Gastrocnemius medialis (tissue), 4 donors: ENCODE measurements at regions not wholly inside any gene's neighbourhood (a gene's known extent, or its start where the extent isn't known, plus 50 kb on each side); places are given as distances from the start of the nearest gene placed in this dataset.

Experiments
- ATAC-seq, 2 donors: fragments of 150-250 bp; one replicate each; pipeline ENCODE4 v1.9.1; 2016
- DNase-seq, 2 donors: peaks; one replicate each; pipeline ENCODE4 v3.0.0-alpha.2; 2019
- H3K27ac ChIP-seq, 4 donors: fragments of 200-600 bp; sonication (generic); 1 replicate in 1 of 4; 2 replicates in 3 of 4; pipeline ENCODE4 v1.5.1; 2016 to 2018; ENCODE audit warnings: mild to moderate bottlenecking in 2 of 4, moderate library complexity in 1 of 4
- H3K27me3 ChIP-seq, 3 donors: fragments of 200-600 bp; sonication (generic) in 2 of 3; 1 replicate in 1 of 3; 2 replicates in 2 of 3; pipeline versions ENCODE4 v1.5.1 to v1.6.0; 2016 to 2019; ENCODE audit warnings: mild to moderate bottlenecking in 1 of 3, moderate library complexity in 1 of 3
- H3K36me3 ChIP-seq, 2 donors: fragments of 200-600 bp; sonication (generic) in 1 of 2; one replicate each; pipeline ENCODE4 v1.5.1; 2017 to 2018
- H3K4me1 ChIP-seq, 2 donors: fragments of 200-600 bp; sonication (generic) in 1 of 2; one replicate each; pipeline ENCODE4 v1.5.1; 2016 to 2017; ENCODE audit warnings: mild to moderate bottlenecking in 2 of 2
- H3K4me3 ChIP-seq, 4 donors: fragments of 200-600 bp; sonication (generic) in 3 of 4; 1 replicate in 1 of 4; 2 replicates in 3 of 4; pipeline ENCODE4 v1.5.1; 2016 to 2019; ENCODE audit warnings: mild to moderate bottlenecking in 2 of 4
- H3K9me3 ChIP-seq, 3 donors: fragments of 200-600 bp; sonication (generic) in 2 of 3; 1 replicate in 1 of 3; 2 replicates in 2 of 3; pipeline ENCODE4 v1.5.1; 2016 to 2019
- CTCF ChIP-seq, 5 experiments: fragments of 450-650 bp in 3 of 5; fragments of 200-600 bp in 2 of 5; sonication (generic) in 2 of 5; IDR thresholded peaks in 4 of 5; conservative IDR thresholded peaks in 1 of 5; 1 replicate in 4 of 5; 2 replicates in 1 of 5; pipeline ENCODE4 v1.5.1; 2016 to 2019; ENCODE audit warnings: antibody characterized with exemption in 5 of 5, mild to moderate bottlenecking in 3 of 5, moderate library complexity in 3 of 5
- POLR2A ChIP-seq, 2 donors: fragments of 450-650 bp; IDR thresholded peaks; one replicate each; pipeline ENCODE4 v1.6.1; 2017; ENCODE audit warnings: antibody characterized with exemption in 2 of 2, mild to moderate bottlenecking in 2 of 2, moderate library complexity in 2 of 2
- in situ Hi-C, 4 donors: fragments of 200-750 bp; cut with MboI; loops; one replicate each; pipeline versions ENCODE4 v1.15.0 to v1.8.0; 2017; ENCODE audit warnings: low sequenced_read_pairs in 4 of 4
- intact Hi-C: fragments of 100-400 bp; cut with DNase I; formaldehyde crosslinking; loops from one replicate; pipeline ENCODE4 v1.15.1; 2023; ENCODE audit warnings: low total_unique reads

GRCh38 chr20:39581034-39581433 is 618.9 kb downstream of the DHX35 start:
- Histone ChIP-seq H3K9me3 (no peaks in the 10 kb centered on the region), H3K4me3 (no peak overlapping the region), H3K27me3 (no peaks in the 10 kb centered on the region), H3K4me1 (no peaks in the 10 kb centered on the region), H3K36me3 (no peaks in the 10 kb centered on the region), H3K27ac (no peak overlapping the region)
- in situ Hi-C loops = no loop called here
- TF ChIP-seq CTCF (IDR thresholded peaks at IDR 0.05 in 4 of 5, conservative IDR thresholded peaks at IDR 0.05 in 1 of 5) (no peak), POLR2A (IDR thresholded peaks at IDR 0.05) (no peak)
- DNase-seq = no peak
- intact Hi-C loops = no loop called here
- ATAC-seq = no peak

- intact Hi-C loops (no loop called here), in situ Hi-C loops (no loop called here)
- no peaks in the 10 kb centered on the region for H3K36me3 ChIP-seq
- no peak for TF ChIP-seq CTCF (IDR thresholded peaks at IDR 0.05 in 4 of 5, conservative IDR thresholded peaks at IDR 0.05 in 1 of 5)
- no peak for TF ChIP-seq POLR2A (IDR thresholded peaks at IDR 0.05)
- H3K4me3 ChIP-seq = no peak overlapping the region
- H3K9me3 ChIP-seq = no peaks in the 10 kb centered on the region
- H3K27me3 ChIP-seq = no peaks in the 10 kb centered on the region
- H3K27ac ChIP-seq = no peak overlapping the region
- H3K4me1 ChIP-seq = no peaks in the 10 kb centered on the region
- ATAC-seq (no peak), DNase-seq (no peak)
Measured at GRCh38 chr20:39576771-39577170, 614.6 kb downstream of the DHX35 start.

- intact Hi-C loops (no loop called here), in situ Hi-C loops (no loop called here)
- Histone ChIP-seq H3K4me3 (no peak overlapping the region), H3K36me3 (no peaks in the 10 kb centered on the region), H3K4me1 (no peaks in the 10 kb centered on the region), H3K27me3 (no peaks in the 10 kb centered on the region), H3K9me3 (no peaks in the 10 kb centered on the region), H3K27ac (no peak overlapping the region)
- no peak for TF ChIP-seq POLR2A (IDR thresholded peaks at IDR 0.05)
- TF ChIP-seq CTCF (IDR thresholded peaks at IDR 0.05 in 4 of 5, conservative IDR thresholded peaks at IDR 0.05 in 1 of 5) = no peak
- ATAC-seq (no peak), DNase-seq (no peak)
Measured at GRCh38 chr20:39574061-39574460, 611.9 kb downstream of the DHX35 start.

- no peaks in the 10 kb centered on the region for H3K27me3 ChIP-seq
- no peak for ATAC-seq
- H3K4me3 ChIP-seq = no peak overlapping the region
- no peaks in the 10 kb centered on the region for H3K36me3 ChIP-seq
- DNase-seq = no peak
- no peaks in the 10 kb centered on the region for H3K9me3 ChIP-seq
- no peaks in the 10 kb centered on the region for H3K4me1 ChIP-seq
- intact Hi-C loops (no loop called here), in situ Hi-C loops (no loop called here)
- H3K27ac ChIP-seq = no peak overlapping the region
- TF ChIP-seq CTCF (IDR thresholded peaks at IDR 0.05 in 4 of 5, conservative IDR thresholded peaks at IDR 0.05 in 1 of 5) = no peak
- TF ChIP-seq POLR2A (IDR thresholded peaks at IDR 0.05) = no peak
Measured at GRCh38 chr20:39571171-39571570, 609.0 kb downstream of the DHX35 start.

- no peak for TF ChIP-seq POLR2A (IDR thresholded peaks at IDR 0.05)
- no peak for TF ChIP-seq CTCF (IDR thresholded peaks at IDR 0.05 in 4 of 5, conservative IDR thresholded peaks at IDR 0.05 in 1 of 5)
- H3K4me3 ChIP-seq = no peak overlapping the region
- intact Hi-C loops = no loop called here
- no peak for DNase-seq
- H3K36me3 ChIP-seq = no peaks in the 10 kb centered on the region
- no peak for ATAC-seq
- H3K27ac ChIP-seq = no peak overlapping the region
- no peaks in the 10 kb centered on the region for H3K27me3 ChIP-seq
- H3K4me1 ChIP-seq = no peaks in the 10 kb centered on the region
- in situ Hi-C loops = no loop called here
- no peaks in the 10 kb centered on the region for H3K9me3 ChIP-seq
Measured at GRCh38 chr20:39568109-39568508, 606.0 kb downstream of the DHX35 start.
